OCI-M1 (cell line): ENCODE measurements at regions not wholly inside any gene's neighbourhood (a gene's known extent, or its start where the extent isn't known, plus 50 kb on each side); places are given as distances from the start of the nearest gene placed in this dataset.
"Not testable (repeated sequence)": the region's sequence is repeated elsewhere in the genome, so short reads cannot be mapped to it uniquely, and the experiment has no call there.

Experiments used
- DNase-seq: peaks from one replicate; lab custom pipeline; 2025; lab: John Stamatoyannopoulos, UW

DNA sequence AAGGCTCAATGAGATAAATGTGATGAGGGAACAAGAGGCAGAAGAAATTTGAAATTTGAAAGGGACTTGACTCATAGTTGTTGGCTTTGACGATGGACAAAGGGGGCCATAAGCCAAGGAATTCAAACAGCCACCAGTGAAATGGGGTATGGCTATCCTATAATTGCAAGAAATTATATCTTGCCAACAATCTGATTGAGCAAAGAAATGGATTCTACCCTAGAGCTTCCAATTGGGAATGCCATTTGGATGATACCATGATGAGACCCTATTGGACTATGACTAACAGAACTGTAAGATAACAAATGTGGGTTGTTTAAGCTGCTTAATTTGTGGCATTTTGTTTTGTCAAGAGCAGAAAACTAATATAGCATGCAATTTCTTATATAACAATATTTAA is 270.1 kb upstream of the ARSJ start:
- DNase-seq, result no peak

GRCh38 chr4:114249976-114250375 is 270.5 kb upstream of the ARSJ start:
- DNase-seq, result no peak

GRCh38 chr4:114250439-114250891 is 271.0 kb upstream of the ARSJ start:
- DNase-seq, result no peak

DNA sequence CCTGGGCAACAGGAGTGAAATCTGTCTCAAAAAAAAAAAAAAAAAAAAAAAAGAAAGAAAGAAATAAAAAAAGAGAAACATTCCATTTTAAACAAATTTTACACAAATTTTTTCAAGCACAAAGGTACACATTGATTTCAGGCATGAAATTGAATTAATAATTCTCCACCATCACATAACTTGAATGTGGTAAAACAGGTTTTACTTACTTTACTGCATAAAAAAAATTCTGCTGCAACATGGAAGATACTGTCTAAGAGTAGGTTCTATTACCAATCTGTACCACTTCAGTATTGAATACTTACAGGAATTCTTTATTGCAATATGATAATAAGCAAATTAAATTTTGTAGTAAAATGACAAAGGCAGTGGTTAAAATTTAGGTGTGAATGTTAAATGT is 271.6 kb upstream of the ARSJ start:
- no peak for DNase-seq

DNA sequence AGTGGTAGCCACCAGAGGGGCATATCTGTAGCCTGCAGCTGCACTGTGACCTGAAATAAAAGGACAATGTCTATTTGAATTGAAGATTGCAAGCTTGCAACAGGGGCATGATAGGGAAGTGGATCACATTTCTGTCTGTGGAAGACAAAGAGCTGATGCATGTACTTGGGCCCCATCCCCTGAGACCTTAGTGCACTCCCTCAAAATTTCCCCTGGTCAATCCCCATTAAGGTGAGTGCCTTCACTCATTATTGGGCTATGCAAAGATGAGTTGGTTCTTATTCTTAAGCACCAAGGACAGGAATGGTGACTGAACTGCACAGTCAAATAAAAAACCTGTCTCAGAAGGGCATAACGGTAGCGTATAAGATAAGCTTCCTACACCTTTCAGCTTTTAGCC is 273.1 kb upstream of the ARSJ start:
- DNase-seq, result no peak

DNA sequence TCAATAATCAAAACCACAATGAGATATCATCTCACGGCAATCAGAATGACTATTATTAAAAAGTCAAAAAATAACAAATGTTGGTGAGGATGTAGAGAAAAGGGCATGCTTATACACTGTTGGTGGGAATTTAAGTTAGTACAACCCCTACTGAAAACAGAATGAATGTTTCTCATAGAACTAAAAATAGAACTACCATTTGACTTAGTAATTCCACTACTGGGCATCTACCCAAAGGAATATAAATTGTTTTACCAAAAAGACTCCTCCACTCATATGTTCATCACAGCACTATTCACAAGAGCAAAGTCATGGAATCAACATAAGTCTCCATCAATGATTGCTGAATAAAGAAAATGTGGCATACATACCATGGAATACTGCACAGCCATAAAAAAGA is 278.1 kb upstream of the ARSJ start:
- no peak for DNase-seq

- DNase-seq, result not testable (repeated sequence)
Measured at GRCh38 chr4:114262421-114262820, 283.0 kb upstream of the ARSJ start.

DNA sequence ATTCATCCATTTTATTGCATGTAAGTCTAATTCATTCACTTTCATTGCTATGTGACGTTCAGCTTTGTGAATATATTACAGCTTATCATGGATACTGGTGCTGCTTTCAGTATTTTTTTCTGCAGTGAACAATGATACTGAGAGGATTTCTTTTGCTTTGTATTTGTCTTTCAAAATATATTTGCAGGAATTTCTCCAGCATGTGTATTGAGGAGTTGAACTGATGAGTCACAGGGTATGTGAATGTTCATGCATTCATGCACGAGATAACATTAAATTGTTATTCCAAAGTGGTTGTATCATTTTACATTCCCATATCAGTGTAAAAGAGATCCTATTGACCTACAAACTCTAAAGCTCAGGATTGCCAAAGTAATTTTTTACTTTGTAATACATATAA is 283.8 kb upstream of the ARSJ start:
- DNase-seq, result no peak

DNA sequence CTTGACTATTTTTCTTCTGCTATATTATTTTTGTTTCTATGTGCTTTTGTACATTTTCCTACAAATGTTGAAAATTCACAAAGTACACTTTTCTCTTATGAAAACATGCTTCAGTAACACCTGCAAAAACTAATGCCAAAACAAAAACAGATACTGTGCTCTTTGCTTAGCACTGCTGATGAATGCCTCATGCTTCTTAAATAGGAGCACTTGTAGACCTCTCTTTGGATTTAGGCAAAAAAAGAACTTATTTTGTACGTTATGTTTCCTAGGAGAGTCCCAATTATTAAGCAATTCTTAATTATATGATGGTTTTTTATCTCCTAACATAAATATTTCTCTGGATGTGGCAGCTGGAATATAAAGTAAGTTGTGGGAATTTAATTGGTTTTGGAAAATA is 285.0 kb upstream of the ARSJ start:
- no peak for DNase-seq

- no peak for DNase-seq
Measured at GRCh38 chr4:114264877-114265291, 285.4 kb upstream of the ARSJ start.

DNA sequence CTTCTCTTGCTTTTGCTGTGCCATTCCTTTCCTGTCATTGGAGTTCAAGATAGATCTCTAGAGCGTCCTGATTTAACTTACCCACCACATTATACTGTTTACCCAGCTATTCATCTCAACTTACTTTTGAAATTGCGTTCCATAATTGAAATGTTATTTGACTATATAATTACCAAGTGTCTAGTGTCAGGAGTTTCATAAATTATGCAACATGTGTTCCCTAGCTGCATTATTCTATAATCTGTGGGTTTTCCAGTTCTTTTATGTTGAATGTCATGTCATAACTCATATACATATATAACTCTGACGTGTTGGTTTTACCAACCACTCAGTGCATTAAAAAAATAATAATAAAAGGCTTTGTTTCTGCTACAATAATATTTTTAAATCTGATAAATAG is 285.9 kb upstream of the ARSJ start:
- DNase-seq, result no peak

DNA sequence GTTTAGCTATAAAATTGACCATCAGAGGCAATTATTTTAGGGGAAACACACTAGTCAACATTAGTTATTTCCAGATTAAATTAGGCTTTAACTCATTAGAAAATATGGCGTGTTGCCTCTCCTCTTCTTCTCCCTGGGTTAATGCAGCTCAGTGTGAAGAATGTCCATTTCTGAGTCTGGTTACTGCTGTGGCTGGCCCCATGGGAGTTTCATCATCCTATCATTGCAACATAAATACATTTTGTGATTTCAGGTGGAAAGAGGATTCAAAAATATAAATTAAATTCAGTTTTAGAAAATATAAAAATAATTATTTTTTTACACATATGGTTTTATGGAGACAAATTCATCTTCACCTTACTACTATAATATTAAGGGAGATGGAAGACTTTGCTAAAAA is 288.5 kb upstream of the ARSJ start:
- no peak for DNase-seq

DNA sequence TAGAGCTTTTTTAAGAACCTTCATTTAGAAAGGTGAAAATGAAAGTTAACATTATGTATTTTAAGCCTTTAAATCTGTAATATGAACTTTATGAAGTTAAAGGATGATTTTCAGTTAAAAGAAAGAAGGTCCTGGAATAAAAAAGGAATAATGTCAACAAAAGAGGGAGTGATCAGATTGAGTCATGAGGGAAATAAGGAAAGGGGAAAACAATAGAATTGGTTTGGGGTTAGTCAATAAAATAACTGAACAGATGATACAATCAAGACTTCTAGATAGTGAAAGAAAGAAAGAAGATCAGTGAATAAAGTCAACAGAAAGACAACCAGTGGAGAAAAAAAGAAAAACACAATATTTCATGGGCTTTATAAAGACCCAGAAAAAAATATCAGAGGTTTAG is 291.6 kb upstream of the ARSJ start:
- peak; percentile 32 for DNase-seq

DNA sequence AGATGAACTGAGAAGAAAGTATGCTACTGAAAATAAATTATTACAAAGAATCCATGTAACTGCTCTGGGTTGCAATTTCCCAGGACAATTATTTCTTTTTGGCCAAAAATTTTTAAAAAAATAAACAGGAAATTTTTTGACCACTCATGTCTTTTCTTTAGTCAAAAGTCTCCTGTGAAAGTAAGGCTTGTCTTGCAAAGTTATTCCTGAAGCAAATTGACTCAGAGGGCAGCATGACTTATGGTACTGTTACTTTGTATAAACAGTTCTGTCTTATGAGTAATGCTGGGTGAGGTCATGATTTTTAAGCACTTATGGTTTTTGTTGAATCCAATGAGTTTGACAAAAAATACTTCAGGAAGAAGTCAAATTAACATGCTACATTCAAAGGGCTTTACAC is 292.8 kb upstream of the ARSJ start:
- DNase-seq, result peak; percentile 54

- peak; percentile 61 for DNase-seq
Measured at GRCh38 chr4:114273238-114273637, 293.8 kb upstream of the ARSJ start.

DNA sequence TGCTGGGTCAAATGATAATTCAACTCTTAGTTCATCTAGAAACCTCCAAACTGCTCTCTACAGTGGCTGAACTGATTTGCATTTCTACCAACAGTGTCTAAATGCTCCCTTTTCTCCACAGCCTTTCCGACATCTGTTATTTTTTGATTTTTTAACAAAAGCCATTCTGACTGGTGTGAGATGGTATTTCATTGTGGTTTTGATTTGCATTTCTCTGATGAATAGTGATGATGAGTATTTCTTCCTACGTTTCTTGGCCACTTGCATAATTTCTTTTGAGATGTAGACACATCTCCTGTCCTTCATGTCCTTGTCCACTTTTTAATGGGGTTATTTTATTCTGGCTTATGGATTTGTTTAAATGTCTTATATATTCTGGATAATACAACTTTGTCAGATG is 298.2 kb upstream of the ARSJ start:
- DNase-seq, result no peak

GRCh38 chr4:114279066-114279465 is 299.6 kb upstream of the ARSJ start:
- no peak for DNase-seq

- no peak for DNase-seq
Measured at GRCh38 chr4:114279711-114280110, 300.3 kb upstream of the ARSJ start.

DNA sequence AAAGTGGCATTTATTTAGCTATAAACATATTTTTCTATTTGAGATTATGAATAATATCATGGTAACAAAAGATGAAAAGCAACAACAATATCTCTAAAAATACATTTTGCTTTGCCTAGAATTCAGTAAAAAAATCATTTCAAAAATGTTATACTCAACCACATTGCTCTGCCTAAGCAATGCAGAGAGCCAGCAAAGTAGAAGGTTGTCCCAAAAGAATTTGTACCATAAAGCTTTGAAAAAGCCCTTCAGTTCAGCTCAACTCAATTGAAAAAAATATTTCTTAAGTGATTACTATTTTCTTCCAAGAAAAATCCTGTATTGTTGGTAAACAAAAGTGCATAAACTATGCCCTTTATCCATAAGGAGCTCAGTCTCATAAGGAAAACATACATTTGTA is 301.2 kb upstream of the ARSJ start:
- no peak for DNase-seq

DNA sequence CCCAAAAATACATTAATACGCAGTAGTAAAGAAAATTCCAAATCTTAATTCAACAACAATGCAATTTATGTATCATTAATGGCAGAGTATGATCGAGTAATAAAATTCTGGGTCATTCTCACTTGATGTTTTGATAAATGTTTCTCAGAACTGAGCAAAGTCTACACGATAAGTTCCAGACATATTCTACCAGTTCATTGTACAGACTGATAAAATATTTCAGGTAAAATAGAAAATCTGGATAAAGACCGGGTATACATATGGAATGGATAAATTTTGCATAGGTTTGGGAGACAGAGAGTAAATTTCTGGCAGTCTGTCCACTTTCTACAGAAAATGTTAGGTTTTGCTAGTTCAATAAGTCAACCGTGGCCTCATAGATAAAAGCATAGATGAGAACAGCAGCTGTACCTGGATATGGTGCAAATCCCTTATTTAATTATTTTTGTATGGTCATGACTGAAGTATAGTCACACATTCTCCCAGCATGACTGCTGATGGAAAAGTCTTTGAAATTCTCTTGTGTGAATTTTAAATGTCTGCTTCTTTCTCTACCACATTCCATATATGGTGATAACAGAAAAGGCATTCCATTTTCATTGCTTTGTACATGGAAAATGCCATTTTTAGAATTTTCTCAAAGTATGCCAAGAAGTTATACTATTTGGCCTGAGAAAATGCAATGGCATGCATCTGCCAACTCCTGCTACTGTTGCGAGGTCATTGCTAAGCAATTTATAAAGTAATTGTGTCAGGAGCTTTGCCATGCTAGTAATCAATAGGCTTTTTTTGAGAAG is 301.9 kb upstream of the ARSJ start:
- DNase-seq, result peak; percentile 64

- peak; percentile 60 for DNase-seq
Measured at GRCh38 chr4:114282937-114283336, 303.5 kb upstream of the ARSJ start.

DNA sequence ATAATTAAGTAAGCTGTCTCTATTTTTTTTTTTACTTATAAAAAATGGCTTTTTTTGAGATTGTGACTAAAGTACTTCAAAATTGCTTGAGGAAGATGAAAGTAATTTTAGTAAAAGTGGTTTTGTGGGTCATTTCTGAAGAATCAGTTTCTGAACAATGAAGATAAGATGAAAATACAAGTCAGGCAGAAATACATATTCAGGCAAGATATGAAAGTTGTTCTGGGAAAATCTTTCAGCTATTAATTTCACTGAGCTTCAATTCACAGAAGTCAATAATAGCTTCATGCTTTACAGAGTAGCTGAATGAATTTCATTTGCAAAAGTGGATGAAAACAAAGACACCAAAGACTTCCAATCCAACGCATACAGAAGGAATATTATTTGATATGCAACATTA is 305.2 kb upstream of the ARSJ start:
- DNase-seq, result no peak

- no peak for DNase-seq
Measured at GRCh38 chr4:114286262-114286810, 306.9 kb upstream of the ARSJ start.
